Endothelial cell of umbilical vein (primary cell): ENCODE measurements at regions not wholly inside any gene's neighbourhood (a gene's known extent, or its start where the extent isn't known, plus 50 kb on each side); places are given as distances from the start of the nearest gene placed in this dataset.

ENCODE experiments used
- BruUV-seq: library from RNA; stranded (reverse); fragments of 400-500 nt; replicated peaks from 2 replicates; lab custom pipeline; 2021; lab: Mats Ljungman, UMichigan
- CTCF ChIA-PET: fragments of 300-600, 350-600 bp; sonication (Branson Sonifier 250); formaldehyde crosslinking; loops from one replicate; lab custom pipeline; 2021; ENCODE audit warnings: antibody characterized with exemption, inconsistent platforms; lab: Charles Lee
- POLR2A ChIA-PET: fragments of 300-600, 350-600 bp; sonication (Branson Sonifier 250); formaldehyde crosslinking; loops from one replicate; lab custom pipeline; 2021; ENCODE audit warnings: antibody characterized with exemption, inconsistent platforms; lab: Charles Lee
- DNase-seq: peaks from one replicate; pipeline ENCODE4 v3.0.0-alpha.2; 2011; ENCODE audit warnings: low read depth, low spot score
- FAIRE-seq: peaks from 2 replicates; lab custom pipeline; 2011; peaks lifted over from hg19 to GRCh38; lab: Jason Lieb, UNC
- H2AFZ ChIP-seq: 2 replicates; pipeline ENCODE4 v1.6.0; 2012; ENCODE audit warnings: low read depth, low read length, control low read depth, inconsistent platforms
- H3K27ac ChIP-seq: 2 replicates; pipeline ENCODE4 v1.5.1; 2011; ENCODE audit warnings: low read depth, mild to moderate bottlenecking, control low read depth, low read length, moderate library complexity; ENCODE audit not compliant: insufficient read depth
- H3K27me3 ChIP-seq, 2 experiments: 2 replicates each; pipeline versions ENCODE4 v1.6.0 to v1.6.1; 2011; ENCODE audit warnings: low read length in 2 of 2, mixed read lengths in 1 of 2; ENCODE audit not compliant: control insufficient read depth in 2 of 2, insufficient read depth in 2 of 2
- H3K36me3 ChIP-seq, 2 experiments: 2 replicates in 1 of 2; 3 replicates in 1 of 2; pipeline ENCODE4 v1.5.1; 2011; ENCODE audit warnings: low read length in 2 of 2, mild to moderate bottlenecking in 1 of 2, moderate library complexity in 1 of 2; ENCODE audit not compliant: control insufficient read depth in 2 of 2, insufficient read depth in 2 of 2; ENCODE audit errors: extremely low read depth in 1 of 2
- H3K4me1 ChIP-seq: 3 replicates; pipeline ENCODE4 v1.5.1; 2011; ENCODE audit warnings: mild to moderate bottlenecking, low read length; ENCODE audit not compliant: control insufficient read depth, insufficient read depth; ENCODE audit errors: extremely low read depth
- H3K4me2 ChIP-seq: 2 replicates; pipeline ENCODE4 v1.6.1; 2011; ENCODE audit warnings: low read length, control low read depth, mixed read lengths; ENCODE audit not compliant: insufficient read depth
- H3K4me3 ChIP-seq, 3 experiments: fragments of 200-600 bp in 1 of 3; sonication (generic), shearing (Covaris generic) in 1 of 3; replicated peaks in 1 of 3; 2 replicates each; pipeline ENCODE4 v1.5.1; 2011 to 2016; ENCODE audit warnings: control low read depth in 3 of 3, low read length in 3 of 3, mild to moderate bottlenecking in 2 of 3, inconsistent platforms in 1 of 3, low read depth in 1 of 3, moderate library complexity in 1 of 3; ENCODE audit not compliant: insufficient read depth in 1 of 3
- H3K79me2 ChIP-seq: 2 replicates; pipeline ENCODE4 v1.6.0; 2012; ENCODE audit warnings: low read length, inconsistent platforms; ENCODE audit not compliant: control insufficient read depth, insufficient read depth
- H3K9ac ChIP-seq: replicated peaks from 2 replicates; pipeline ENCODE3; 2011; ENCODE audit warnings: low read length, control low read depth; ENCODE audit not compliant: insufficient read depth; ENCODE audit errors: extremely low read depth
- H3K9me1 ChIP-seq: replicated peaks from 3 replicates; pipeline ENCODE4 v1.6.0; 2011; ENCODE audit warnings: mild to moderate bottlenecking, low read length; ENCODE audit not compliant: control insufficient read depth, insufficient read depth; ENCODE audit errors: extremely low read depth
- H3K9me3 ChIP-seq: replicated peaks from 2 replicates; pipeline ENCODE4 v1.5.1; 2012; ENCODE audit warnings: low read length, inconsistent platforms; ENCODE audit not compliant: control insufficient read depth, insufficient read depth
- H4K20me1 ChIP-seq: replicated peaks from 2 replicates; pipeline ENCODE3; 2011; ENCODE audit warnings: mild to moderate bottlenecking, low read length; ENCODE audit not compliant: control insufficient read depth, insufficient read depth; ENCODE audit errors: extremely low read depth
- EZH2 ChIP-seq: IDR thresholded peaks from 2 replicates; pipeline ENCODE4 v1.6.1; 2012; ENCODE audit warnings: borderline replicate concordance, low read depth, mild to moderate bottlenecking, moderate library complexity, low read length, inconsistent platforms; ENCODE audit not compliant: severe bottlenecking
- FOS ChIP-seq: IDR thresholded peaks from 2 replicates; pipeline ENCODE4 v1.6.1; 2011; ENCODE audit warnings: mild to moderate bottlenecking, low read length, moderate library complexity, borderline replicate concordance; ENCODE audit not compliant: insufficient read depth
- GATA2 ChIP-seq: IDR thresholded peaks from 2 replicates; pipeline ENCODE4 v1.7.0; 2011; ENCODE audit warnings: low read depth, mild to moderate bottlenecking, moderate library complexity, mixed read lengths, low read length; ENCODE audit not compliant: insufficient read length, insufficient read depth
- JUN ChIP-seq: IDR thresholded peaks from 2 replicates; pipeline ENCODE4 v1.6.1; 2011; ENCODE audit warnings: borderline replicate concordance, low read depth; ENCODE audit not compliant: insufficient read length, insufficient read depth
- MYC ChIP-seq: IDR thresholded peaks from one replicate; pipeline ENCODE4 v1.6.1; 2011; ENCODE audit warnings: mild to moderate bottlenecking, low read depth, low read length
- POLR2A ChIP-seq: IDR thresholded peaks from 2 replicates; pipeline ENCODE4 v1.6.1; 2012; ENCODE audit warnings: low read depth, mild to moderate bottlenecking, control low read depth, low read length
- POLR2AphosphoS5 ChIP-seq: IDR thresholded peaks from 2 replicates; pipeline ENCODE4 v1.6.1; 2012; ENCODE audit warnings: low read depth, mild to moderate bottlenecking, control low read depth, low read length, moderate library complexity; ENCODE audit not compliant: insufficient read depth
- dilution Hi-C: fragments of 300-500 bp; cut with MboI; formaldehyde crosslinking; loops from one replicate; pipeline ENCODE4 v1.15.0; 2019; ENCODE audit warnings: low sequenced_read_pairs; ENCODE audit not compliant: extremely low pct_ligation_motif_present
- intact Hi-C: fragments of 100-400 bp; cut with micrococcal nuclease; formaldehyde crosslinking; loops from one replicate; pipeline ENCODE4 v1.10.0; 2022
- TF ChIP-seq, protein P1 (sequence below), 2 donors: IDR thresholded peaks; 1 replicate in 1 of 2; 2 replicates in 1 of 2; pipeline ENCODE4 v1.5.1; 2011; ENCODE audit warnings: low read length in 2 of 2, mild to moderate bottlenecking in 2 of 2, moderate library complexity in 2 of 2, control low read depth in 1 of 2, inconsistent platforms in 1 of 2, low read depth in 1 of 2; ENCODE audit not compliant: insufficient read depth in 1 of 2; ENCODE audit errors: extremely low read depth in 1 of 2
- TF ChIP-seq, protein P2 (sequence below): IDR thresholded peaks from 2 replicates; pipeline ENCODE4 v1.6.1; 2011; ENCODE audit not compliant: insufficient read depth, insufficient read length

DNA sequence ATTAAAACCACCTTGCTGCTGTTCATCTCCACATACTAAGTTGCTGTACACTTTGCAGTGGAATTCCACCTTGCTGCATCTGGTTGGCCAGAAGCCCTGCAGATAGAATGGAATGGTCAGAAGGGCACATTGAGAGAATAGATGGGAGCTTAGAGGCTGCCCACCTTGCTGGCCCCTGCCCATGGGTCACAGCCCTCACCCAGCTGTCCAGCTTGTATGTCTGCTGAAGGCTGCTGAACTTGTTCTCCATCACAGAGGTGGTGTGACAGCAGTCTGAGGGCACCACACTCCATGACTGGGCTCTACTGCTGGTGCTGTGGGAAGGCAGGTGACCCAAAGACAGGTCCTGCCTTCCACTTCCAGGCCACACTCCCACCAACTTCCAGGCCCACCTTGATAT, 1755.4 kb downstream of the TP53TG3F start:
- TF ChIP-seq, protein P1, sequence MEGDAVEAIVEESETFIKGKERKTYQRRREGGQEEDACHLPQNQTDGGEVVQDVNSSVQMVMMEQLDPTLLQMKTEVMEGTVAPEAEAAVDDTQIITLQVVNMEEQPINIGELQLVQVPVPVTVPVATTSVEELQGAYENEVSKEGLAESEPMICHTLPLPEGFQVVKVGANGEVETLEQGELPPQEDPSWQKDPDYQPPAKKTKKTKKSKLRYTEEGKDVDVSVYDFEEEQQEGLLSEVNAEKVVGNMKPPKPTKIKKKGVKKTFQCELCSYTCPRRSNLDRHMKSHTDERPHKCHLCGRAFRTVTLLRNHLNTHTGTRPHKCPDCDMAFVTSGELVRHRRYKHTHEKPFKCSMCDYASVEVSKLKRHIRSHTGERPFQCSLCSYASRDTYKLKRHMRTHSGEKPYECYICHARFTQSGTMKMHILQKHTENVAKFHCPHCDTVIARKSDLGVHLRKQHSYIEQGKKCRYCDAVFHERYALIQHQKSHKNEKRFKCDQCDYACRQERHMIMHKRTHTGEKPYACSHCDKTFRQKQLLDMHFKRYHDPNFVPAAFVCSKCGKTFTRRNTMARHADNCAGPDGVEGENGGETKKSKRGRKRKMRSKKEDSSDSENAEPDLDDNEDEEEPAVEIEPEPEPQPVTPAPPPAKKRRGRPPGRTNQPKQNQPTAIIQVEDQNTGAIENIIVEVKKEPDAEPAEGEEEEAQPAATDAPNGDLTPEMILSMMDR (IDR thresholded peaks at IDR 0.05; ENCODE audit: extremely low read depth in 1 of 2, insufficient read depth in 1 of 2, low read depth in 1 of 2, low read length in 2 of 2) = no peak
- no peak for TF ChIP-seq POLR2AphosphoS5
- no peak for TF ChIP-seq GATA2
- no peak for TF ChIP-seq JUN
- TF ChIP-seq FOS = no peak
- no peak for TF ChIP-seq POLR2A
- TF ChIP-seq EZH2 = no peak
- no peak overlapping the region for H3K9ac ChIP-seq
- H3K79me2 ChIP-seq = no peaks in the 10 kb centered on the region
- DNase-seq (no peak), FAIRE-seq (no peak)
- H3K4me1 ChIP-seq = no peaks in the 10 kb centered on the region
- dilution Hi-C loops = no loop called here
- H4K20me1 ChIP-seq = no peaks in the 10 kb centered on the region
- ChIA-PET POLR2A (no interaction called here), CTCF (no interaction called here)
- H3K9me1 ChIP-seq = no peaks in the 10 kb centered on the region
- no TSS peak for BruUV-seq
- H3K4me2 ChIP-seq = no peak overlapping the region
- no peaks in the 10 kb centered on the region for H3K27me3 ChIP-seq
- no peak overlapping the region for H3K27ac ChIP-seq
- no peaks in the 10 kb centered on the region for H3K36me3 ChIP-seq
- peaks cover 3% of the 10 kb centered on the region for H3K9me3 ChIP-seq
- H3K4me3 ChIP-seq = no peak overlapping the region
- no peak overlapping the region for H2AFZ ChIP-seq
- intact Hi-C loops = no loop called here

DNA sequence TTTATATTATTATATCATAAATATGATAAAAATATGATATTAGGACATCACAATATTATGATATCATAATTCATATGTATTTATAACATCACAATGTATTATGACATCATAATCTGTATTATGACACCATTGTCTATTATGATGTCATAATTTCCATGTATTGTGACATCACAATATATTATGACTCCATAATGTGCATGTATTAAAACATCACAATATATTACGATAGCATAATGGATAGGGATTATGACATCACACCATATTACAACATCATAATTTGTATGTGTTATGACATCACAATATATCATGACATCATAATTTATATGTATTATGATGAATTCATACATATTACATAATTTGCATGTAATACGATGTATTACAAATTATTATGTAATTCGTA, 1755.9 kb downstream of the TP53TG3F start:
- no peak for FAIRE-seq
- H3K9me3 ChIP-seq = peaks cover 3% of the 10 kb centered on the region
- H3K27ac ChIP-seq = no peak overlapping the region
- H4K20me1 ChIP-seq = no peaks in the 10 kb centered on the region
- dilution Hi-C loops = no loop called here
- ChIA-PET POLR2A (no interaction called here), CTCF (no interaction called here)
- H3K79me2 ChIP-seq = no peaks in the 10 kb centered on the region
- H3K4me3 ChIP-seq = no peak overlapping the region
- H3K4me2 ChIP-seq = no peak overlapping the region
- no peaks in the 10 kb centered on the region for H3K9me1 ChIP-seq
- no peaks in the 10 kb centered on the region for H3K4me1 ChIP-seq
- no peaks in the 10 kb centered on the region for H3K27me3 ChIP-seq
- H3K36me3 ChIP-seq = no peaks in the 10 kb centered on the region
- no TSS peak for BruUV-seq
- intact Hi-C loops = no loop called here
- no peak for TF ChIP-seq EZH2
- no peak for TF ChIP-seq JUN
- TF ChIP-seq MYC = no peak
- TF ChIP-seq GATA2 = no peak
- TF ChIP-seq POLR2AphosphoS5 = no peak
- no peak for TF ChIP-seq FOS
- TF ChIP-seq, protein P1 (IDR thresholded peaks at IDR 0.05; ENCODE audit: extremely low read depth in 1 of 2, insufficient read depth in 1 of 2, low read depth in 1 of 2, low read length in 2 of 2) = no peak
- TF ChIP-seq, protein P2, sequence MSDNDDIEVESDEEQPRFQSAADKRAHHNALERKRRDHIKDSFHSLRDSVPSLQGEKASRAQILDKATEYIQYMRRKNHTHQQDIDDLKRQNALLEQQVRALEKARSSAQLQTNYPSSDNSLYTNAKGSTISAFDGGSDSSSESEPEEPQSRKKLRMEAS = no peak
- no peak for TF ChIP-seq POLR2A
- H3K9ac ChIP-seq = no peak overlapping the region
- H2AFZ ChIP-seq = no peak overlapping the region
- no peak for DNase-seq
